Ovary (tissue), 7 donors: ENCODE measurements at regions not wholly inside any gene's neighbourhood (a gene's known extent, or its start where the extent isn't known, plus 50 kb on each side); places are given as distances from the start of the nearest gene placed in this dataset.

Experiments
- DNase-seq, 5 donors: peaks; one replicate each; pipeline ENCODE4 v3.0.0-alpha.2; 2019 to 2020
- H3K27ac ChIP-seq, 2 donors: fragments of 200-600 bp; one replicate each; pipeline versions ENCODE4 v1.5.1 to v1.8.0; 2019 to 2022
- H3K27me3 ChIP-seq: fragments of 200-600 bp; one replicate; pipeline ENCODE4 v1.8.0; 2022
- H3K36me3 ChIP-seq: fragments of 200-600 bp; sonication (generic); one replicate; pipeline ENCODE4 v1.5.1; 2019
- H3K4me1 ChIP-seq: one replicate; pipeline ENCODE4 v1.8.1; 2013; ENCODE audit warnings: mild to moderate bottlenecking, moderate library complexity; ENCODE audit not compliant: insufficient read depth
- H3K4me3 ChIP-seq: fragments of 200-600 bp; sonication (generic); one replicate; pipeline ENCODE4 v1.5.1; 2017
- H3K9me3 ChIP-seq, 2 donors: fragments of 200-600 bp in 1 of 2; sonication (generic) in 1 of 2; one replicate each; pipeline versions ENCODE4 v1.5.1 to v1.8.1; 2013 to 2019; ENCODE audit warnings: mild to moderate bottlenecking in 1 of 2, moderate library complexity in 1 of 2
- EP300 ChIP-seq: sonication (generic); formaldehyde crosslinking; IDR thresholded peaks from one replicate; pipeline ENCODE4 v1.6.1; 2017; ENCODE audit warnings: antibody characterized with exemption
- POLR2A ChIP-seq: fragments of 450-650 bp; IDR thresholded peaks from one replicate; pipeline ENCODE4 v1.6.1; 2017; ENCODE audit warnings: antibody characterized with exemption, mild to moderate bottlenecking, moderate library complexity
- WGBS, 3 donors: extraction: QIAGEN DNeasy Blood & Tissue Kit in 1 of 3; methylation state at CpG; one replicate each; pipeline versions ENCODE4 v1.1.5 to v1.1.7; 2013 to 2017; 5-methylcytosine and 5-hydroxymethylcytosine counted together
- intact Hi-C, 4 donors: fragments of 100-400 bp; cut with DNase I; formaldehyde crosslinking; loops; one replicate each; pipeline versions ENCODE4 v1.11.0 to v1.15.1; 2022 to 2023
- TF ChIP-seq, protein P1 (sequence below), 3 donors: fragments of 450-650 bp in 2 of 3; fragments of 200-600 bp in 1 of 3; IDR thresholded peaks; one replicate each; pipeline versions ENCODE4 v1.5.1 to v1.8.0; 2016 to 2022; ENCODE audit warnings: antibody characterized with exemption in 3 of 3, mild to moderate bottlenecking in 1 of 3
- donor health status: DM: no; HTN: no; CAD: no; lungs with moderate emphysema.
- donor health status: DM: no; HTN: no; CAD: no.
- donor health status: Bipolar disorder and iron deficiency.
- donor health status: DM: no; HTN: no; CAD: no.
- donor health status: DM: yes; HTN: yes; CAD: no.

- DNase-seq: no peak
- intact Hi-C loops: no loop called here
Measured at GRCh38 chr22:44439356-44440223, 58.4 kb downstream of the RTL6 start.

GRCh38 chr22:44438481-44439131, 59.4 kb downstream of the RTL6 start:
- no peak for DNase-seq
- Histone ChIP-seq H3K27me3 (no peaks in the 10 kb centered on the region), H3K27ac (no peak overlapping the region), H3K9me3 (no peaks in the 10 kb centered on the region), H3K4me1 (no peaks in the 10 kb centered on the region), H3K4me3 (no peak overlapping the region), H3K36me3 (no peaks in the 10 kb centered on the region)
- TF ChIP-seq, protein P1, sequence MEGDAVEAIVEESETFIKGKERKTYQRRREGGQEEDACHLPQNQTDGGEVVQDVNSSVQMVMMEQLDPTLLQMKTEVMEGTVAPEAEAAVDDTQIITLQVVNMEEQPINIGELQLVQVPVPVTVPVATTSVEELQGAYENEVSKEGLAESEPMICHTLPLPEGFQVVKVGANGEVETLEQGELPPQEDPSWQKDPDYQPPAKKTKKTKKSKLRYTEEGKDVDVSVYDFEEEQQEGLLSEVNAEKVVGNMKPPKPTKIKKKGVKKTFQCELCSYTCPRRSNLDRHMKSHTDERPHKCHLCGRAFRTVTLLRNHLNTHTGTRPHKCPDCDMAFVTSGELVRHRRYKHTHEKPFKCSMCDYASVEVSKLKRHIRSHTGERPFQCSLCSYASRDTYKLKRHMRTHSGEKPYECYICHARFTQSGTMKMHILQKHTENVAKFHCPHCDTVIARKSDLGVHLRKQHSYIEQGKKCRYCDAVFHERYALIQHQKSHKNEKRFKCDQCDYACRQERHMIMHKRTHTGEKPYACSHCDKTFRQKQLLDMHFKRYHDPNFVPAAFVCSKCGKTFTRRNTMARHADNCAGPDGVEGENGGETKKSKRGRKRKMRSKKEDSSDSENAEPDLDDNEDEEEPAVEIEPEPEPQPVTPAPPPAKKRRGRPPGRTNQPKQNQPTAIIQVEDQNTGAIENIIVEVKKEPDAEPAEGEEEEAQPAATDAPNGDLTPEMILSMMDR (IDR thresholded peaks at IDR 0.05): no peak
- TF ChIP-seq POLR2A (no peak), EP300 (no peak)
- intact Hi-C loops: no loop called here
- 83 to 87% (median 85%) methylated on average over 20 of the region's 20 CpGs for WGBS, 3 donors

More at GRCh38 chr22:44439356-44440223, 58.4 kb downstream of the RTL6 start:
- Histone ChIP-seq H3K4me1 (no peaks in the 10 kb centered on the region), H3K36me3 (no peaks in the 10 kb centered on the region), H3K9me3 (no peaks in the 10 kb centered on the region), H3K27me3 (no peaks in the 10 kb centered on the region), H3K27ac (no peak overlapping the region), H3K4me3 (no peak overlapping the region)
- WGBS, 3 donors: 81 to 88% (median 83%) methylated on average over 21 of the region's 21 CpGs
- TF ChIP-seq EP300 (no peak), POLR2A (no peak)
- TF ChIP-seq, protein P1 (IDR thresholded peaks at IDR 0.05): no peak

DNA sequence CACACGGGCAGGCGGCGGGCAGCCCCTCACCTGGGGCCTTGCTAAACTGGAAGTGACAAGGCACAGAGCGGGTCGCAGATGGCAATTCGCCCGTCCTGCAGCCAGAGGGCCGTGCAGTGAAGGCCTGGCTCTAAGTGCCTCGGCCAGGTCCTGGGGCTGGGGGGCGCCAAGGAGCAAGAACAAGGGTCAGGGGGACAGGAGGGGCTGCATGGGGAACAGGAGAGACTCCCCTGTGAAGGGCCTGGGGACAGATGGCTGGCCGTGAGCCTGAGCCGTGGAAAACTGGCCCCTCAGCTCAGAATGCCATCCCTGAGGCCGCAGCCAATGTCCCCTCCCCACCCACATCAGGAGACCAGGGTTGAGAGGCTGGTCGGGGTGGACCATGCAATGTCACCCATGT, 60.0 kb downstream of the RTL6 start:
- Histone ChIP-seq H3K4me3 (no peak overlapping the region), H3K4me1 (no peaks in the 10 kb centered on the region), H3K36me3 (no peaks in the 10 kb centered on the region), H3K27ac (no peak overlapping the region), H3K9me3 (no peaks in the 10 kb centered on the region), H3K27me3 (no peaks in the 10 kb centered on the region)
- DNase-seq: no peak
- TF ChIP-seq EP300 (no peak), POLR2A (no peak)
- TF ChIP-seq, protein P1 (IDR thresholded peaks at IDR 0.05): no peak
- intact Hi-C loops: no loop called here
- WGBS, 3 donors: 87 to 92% (median 91%) methylated on average over 14 of the region's 14 CpGs

- H3K4me1 ChIP-seq: no peaks in the 10 kb centered on the region
- no peak overlapping the region for H3K27ac ChIP-seq
- H3K4me3 ChIP-seq: no peak overlapping the region
- TF ChIP-seq, protein P1 (IDR thresholded peaks at IDR 0.05): no peak
- no peak for TF ChIP-seq POLR2A
- no peak for TF ChIP-seq EP300
- intact Hi-C loops: no loop called here
- H3K27me3 ChIP-seq: no peaks in the 10 kb centered on the region
- DNase-seq: no peak
- WGBS, 3 donors: 87 to 92% (median 89%) methylated on average over 20 to 21 of the region's 21 CpGs
- H3K9me3 ChIP-seq: no peaks in the 10 kb centered on the region
- H3K36me3 ChIP-seq: no peaks in the 10 kb centered on the region
Measured at GRCh38 chr22:44437216-44438055, 60.6 kb downstream of the RTL6 start.
